ENCODE measurements at regions not wholly inside any gene's neighbourhood (a gene's known extent, or its start where the extent isn't known, plus 50 kb on each side); places are given as distances from the start of the nearest gene placed in this dataset.

DNA sequence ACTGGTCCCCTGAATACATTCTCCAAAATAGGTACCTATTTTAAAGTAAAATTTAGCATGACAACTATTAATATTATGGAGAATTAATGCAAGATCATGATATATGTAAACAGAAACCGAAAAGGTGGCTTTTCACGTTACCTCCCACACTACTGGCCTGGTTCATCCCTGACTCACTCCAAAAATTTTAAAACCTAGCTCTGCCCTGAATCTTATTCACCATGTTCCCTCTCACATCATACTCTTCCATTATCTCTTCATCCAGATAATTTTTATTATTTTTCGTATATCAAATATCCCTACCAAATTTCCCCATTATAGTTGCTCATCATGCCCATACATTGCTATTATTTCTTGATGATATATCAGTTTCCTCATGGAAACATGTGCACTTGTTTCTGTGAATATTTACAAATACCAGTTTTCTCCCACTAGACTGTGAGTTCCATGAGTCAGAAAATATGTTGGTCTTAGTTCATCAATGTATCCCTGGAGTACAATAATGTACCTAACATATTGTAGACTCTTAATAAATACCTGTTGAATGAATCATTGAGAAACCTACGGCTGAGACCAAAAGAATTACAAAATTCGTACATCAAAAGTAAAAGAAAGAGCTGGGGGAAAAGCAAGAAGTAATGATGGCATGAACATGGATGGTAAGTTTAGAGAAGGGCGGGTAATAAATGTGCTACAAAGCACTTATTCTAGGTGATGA lies 360.1 kb upstream of the CHAC2 start:
- intact Hi-C loops (cut with DNase I; ENCODE audit: low total_unique reads) = no loop called here
- DNase-seq = no peak

DNA sequence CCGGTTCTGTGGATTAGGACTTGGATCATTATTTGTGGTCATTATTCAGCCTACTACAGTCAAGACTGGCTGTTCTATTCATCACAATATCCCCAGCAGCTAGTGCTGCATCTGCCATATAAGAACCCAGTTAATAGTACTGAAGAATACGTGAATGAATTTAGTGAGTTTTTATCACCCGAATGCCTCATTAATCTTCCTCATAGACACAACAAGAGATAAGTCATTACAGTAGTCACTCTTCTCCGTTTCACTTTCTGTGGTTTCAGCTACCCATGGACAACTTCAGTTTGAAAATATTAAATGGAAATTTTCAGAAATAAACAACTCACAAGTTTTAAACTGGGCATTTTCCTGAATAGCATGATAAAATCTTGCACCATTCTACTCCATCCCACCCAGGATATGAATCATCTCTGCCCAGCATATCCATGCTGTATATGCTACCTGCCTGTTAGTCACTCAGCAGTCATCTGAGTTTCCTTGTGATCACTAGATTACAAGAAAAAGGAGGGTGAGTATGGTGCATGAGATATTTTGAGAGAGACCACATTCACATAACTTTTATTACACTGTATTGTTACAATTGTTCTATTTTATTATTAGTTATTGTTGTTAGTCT lies 363.7 kb upstream of the CHAC2 start:
- H3K27me3 ChIP-seq = no peaks in the 10 kb centered on the region
- intact Hi-C loops (cut with DNase I; ENCODE audit: low total_unique reads) = no loop called here
- no peaks in the 10 kb centered on the region for H3K36me3 ChIP-seq
- no peaks in the 10 kb centered on the region for H3K9me3 ChIP-seq
- no peaks in the 10 kb centered on the region for H3K4me1 ChIP-seq
- no peak overlapping the region for H3K27ac ChIP-seq
- DNase-seq = no peak
- no peak overlapping the region for H3K4me3 ChIP-seq
- TF ChIP-seq, protein P1, sequence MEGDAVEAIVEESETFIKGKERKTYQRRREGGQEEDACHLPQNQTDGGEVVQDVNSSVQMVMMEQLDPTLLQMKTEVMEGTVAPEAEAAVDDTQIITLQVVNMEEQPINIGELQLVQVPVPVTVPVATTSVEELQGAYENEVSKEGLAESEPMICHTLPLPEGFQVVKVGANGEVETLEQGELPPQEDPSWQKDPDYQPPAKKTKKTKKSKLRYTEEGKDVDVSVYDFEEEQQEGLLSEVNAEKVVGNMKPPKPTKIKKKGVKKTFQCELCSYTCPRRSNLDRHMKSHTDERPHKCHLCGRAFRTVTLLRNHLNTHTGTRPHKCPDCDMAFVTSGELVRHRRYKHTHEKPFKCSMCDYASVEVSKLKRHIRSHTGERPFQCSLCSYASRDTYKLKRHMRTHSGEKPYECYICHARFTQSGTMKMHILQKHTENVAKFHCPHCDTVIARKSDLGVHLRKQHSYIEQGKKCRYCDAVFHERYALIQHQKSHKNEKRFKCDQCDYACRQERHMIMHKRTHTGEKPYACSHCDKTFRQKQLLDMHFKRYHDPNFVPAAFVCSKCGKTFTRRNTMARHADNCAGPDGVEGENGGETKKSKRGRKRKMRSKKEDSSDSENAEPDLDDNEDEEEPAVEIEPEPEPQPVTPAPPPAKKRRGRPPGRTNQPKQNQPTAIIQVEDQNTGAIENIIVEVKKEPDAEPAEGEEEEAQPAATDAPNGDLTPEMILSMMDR (IDR thresholded peaks at IDR 0.05) = no peak
- no peak for TF ChIP-seq POLR2A (IDR thresholded peaks at IDR 0.05)

More for the DNA sequence above, 360.1 kb upstream of the CHAC2 start:
- H3K4me3 ChIP-seq = no peak overlapping the region
- H3K27me3 ChIP-seq = no peaks in the 10 kb centered on the region
- H3K36me3 ChIP-seq = no peaks in the 10 kb centered on the region
- no peaks in the 10 kb centered on the region for H3K9me3 ChIP-seq
- no peak overlapping the region for H3K27ac ChIP-seq
- TF ChIP-seq, protein P1 (IDR thresholded peaks at IDR 0.05) = no peak
- TF ChIP-seq POLR2A (IDR thresholded peaks at IDR 0.05) = no peak
- H3K4me1 ChIP-seq = no peaks in the 10 kb centered on the region

GRCh38 chr2:53397085-53397484 lies 370.5 kb upstream of the CHAC2 start:
- no peaks in the 10 kb centered on the region for H3K4me1 ChIP-seq
- H3K4me3 ChIP-seq = no peak overlapping the region
- TF ChIP-seq, protein P1 (IDR thresholded peaks at IDR 0.05) = no peak
- TF ChIP-seq POLR2A (IDR thresholded peaks at IDR 0.05) = no peak
- intact Hi-C loops (cut with DNase I; ENCODE audit: low total_unique reads) = no loop called here
- no peak overlapping the region for H3K27ac ChIP-seq
- H3K9me3 ChIP-seq = no peaks in the 10 kb centered on the region
- no peaks in the 10 kb centered on the region for H3K27me3 ChIP-seq
- no peak for DNase-seq
- no peaks in the 10 kb centered on the region for H3K36me3 ChIP-seq

GRCh38 chr2:53381271-53381670 lies 386.3 kb upstream of the CHAC2 start:
- Histone ChIP-seq H3K4me1 (no peaks in the 10 kb centered on the region), H3K27me3 (no peaks in the 10 kb centered on the region), H3K27ac (no peak overlapping the region), H3K4me3 (no peak overlapping the region), H3K9me3 (no peaks in the 10 kb centered on the region), H3K36me3 (no peaks in the 10 kb centered on the region)
- TF ChIP-seq, protein P1 (IDR thresholded peaks at IDR 0.05) = no peak
- TF ChIP-seq POLR2A (IDR thresholded peaks at IDR 0.05) = no peak
- intact Hi-C loops (cut with DNase I; ENCODE audit: low total_unique reads) = no loop called here
- DNase-seq = no peak

DNA sequence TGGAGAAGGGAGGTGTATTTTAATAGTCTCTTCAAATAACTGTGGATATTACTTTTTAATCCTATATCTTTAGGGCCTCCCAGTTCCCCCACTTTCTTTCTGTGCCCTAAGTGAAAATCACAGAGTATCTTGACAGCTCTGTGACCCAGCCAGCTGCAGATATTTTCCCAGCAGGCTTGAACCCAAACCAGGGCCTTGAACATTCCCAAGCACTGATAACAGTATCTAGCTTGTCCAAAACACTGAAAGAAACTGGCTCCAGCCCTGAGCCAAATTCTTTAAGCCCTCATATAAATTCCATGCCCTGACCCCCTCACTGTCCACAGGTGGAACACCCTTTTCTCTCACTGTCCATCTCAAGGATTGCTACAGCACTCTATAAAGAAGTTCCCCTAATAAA lies 388.1 kb upstream of the CHAC2 start:
- Histone ChIP-seq H3K4me1 (no peaks in the 10 kb centered on the region), H3K27me3 (no peaks in the 10 kb centered on the region), H3K27ac (no peak overlapping the region), H3K9me3 (no peaks in the 10 kb centered on the region), H3K36me3 (no peaks in the 10 kb centered on the region), H3K4me3 (no peak overlapping the region)
- DNase-seq = no peak
- intact Hi-C loops (cut with DNase I; ENCODE audit: low total_unique reads) = no loop called here
- TF ChIP-seq POLR2A (IDR thresholded peaks at IDR 0.05) = no peak
- TF ChIP-seq, protein P1 (IDR thresholded peaks at IDR 0.05) = no peak
